IMR-90 (cell line): ENCODE measurements at regions not wholly inside any gene's neighbourhood (a gene's known extent, or its start where the extent isn't known, plus 50 kb on each side); places are given as distances from the start of the nearest gene placed in this dataset.

Experiments
- ATAC-seq: fragments of 200-7000 bp; cut with Tn5 transposase; 2 replicates; pipeline ENCODE4 v1.9.1; 2020; ENCODE audit warnings: low read depth, mild to moderate bottlenecking, moderate library complexity
- BruUV-seq: library from RNA; stranded (reverse); fragments of 400-500 nt; replicated peaks from 2 replicates; lab custom pipeline; 2021; lab: Mats Ljungman, UMichigan
- CTCF ChIA-PET: fragments of 300-600 bp; formaldehyde crosslinking; extraction: SDS; loops from one replicate; lab custom pipeline; 2021; ENCODE audit warnings: antibody characterized with exemption; lab: Yijun Ruan, JAX
- POLR2A ChIA-PET: fragments of 300-600 bp; sonication (Branson Sonifier 250); formaldehyde crosslinking; loops from one replicate; lab custom pipeline; 2022; ENCODE audit warnings: antibody characterized with exemption; ENCODE audit not compliant: unreplicated experiment; lab: Charles Lee
- DNase-seq: peaks from one replicate; pipeline ENCODE4 v3.0.0; 2013
- H2AFZ ChIP-seq: replicated peaks from 2 replicates; pipeline ENCODE3; 2013; ENCODE audit warnings: low read length, mild to moderate bottlenecking; ENCODE audit not compliant: poor library complexity
- H2AK5ac ChIP-seq: 2 replicates; pipeline ENCODE4 v1.6.1; 2013; ENCODE audit warnings: low read depth, low read length, inconsistent platforms
- H2AK9ac ChIP-seq: replicated peaks from 2 replicates; pipeline ENCODE3; 2013; ENCODE audit warnings: mild to moderate bottlenecking, low read depth, low read length, moderate library complexity; ENCODE audit not compliant: poor library complexity
- H2BK120ac ChIP-seq: 2 replicates; pipeline ENCODE4 v1.6.1; 2013; ENCODE audit warnings: low read depth, low read length, inconsistent platforms
- H2BK15ac ChIP-seq: 3 replicates; pipeline ENCODE4 v1.6.1; 2013; ENCODE audit warnings: low read depth, low read length, inconsistent platforms
- H2BK20ac ChIP-seq: 2 replicates; pipeline ENCODE4 v1.6.1; 2013; ENCODE audit warnings: low read depth, mild to moderate bottlenecking, inconsistent platforms, low read length, moderate library complexity
- H2BK5ac ChIP-seq: 2 replicates; pipeline ENCODE4 v1.6.1; 2013; ENCODE audit warnings: mild to moderate bottlenecking, low read depth, low read length, inconsistent platforms; ENCODE audit not compliant: poor library complexity, severe bottlenecking
- H3K14ac ChIP-seq: replicated peaks from 2 replicates; pipeline ENCODE4 v1.6.1; 2013; ENCODE audit warnings: low read depth, low read length, inconsistent platforms
- H3K18ac ChIP-seq: 2 replicates; pipeline ENCODE4 v1.6.1; 2013; ENCODE audit warnings: low read depth, low read length, control low read depth
- H3K23ac ChIP-seq: 2 replicates; pipeline ENCODE4 v1.6.1; 2013; ENCODE audit warnings: low read depth, low read length, inconsistent platforms
- H3K27ac ChIP-seq: 2 replicates; pipeline ENCODE4 v1.5.1; 2013; ENCODE audit warnings: mild to moderate bottlenecking, control low read depth, low read length; ENCODE audit not compliant: insufficient read depth
- H3K27me3 ChIP-seq: 2 replicates; pipeline ENCODE4 v1.6.1; 2013; ENCODE audit warnings: low read length; ENCODE audit not compliant: control insufficient read depth, insufficient read depth
- H3K36me3 ChIP-seq: 2 replicates; pipeline ENCODE4 v1.6.1; 2013; ENCODE audit warnings: low read length, mixed read lengths; ENCODE audit not compliant: control insufficient read depth, insufficient read depth
- H3K4ac ChIP-seq: 2 replicates; pipeline ENCODE4 v1.6.1; 2013; ENCODE audit warnings: low read depth, low read length, inconsistent platforms
- H3K4me1 ChIP-seq: 2 replicates; pipeline ENCODE4 v1.6.1; 2013; ENCODE audit warnings: low read length, mixed read lengths; ENCODE audit not compliant: control insufficient read depth, insufficient read depth
- H3K4me2 ChIP-seq: 2 replicates; pipeline ENCODE4 v1.6.1; 2013; ENCODE audit warnings: low read depth, mild to moderate bottlenecking, control low read depth, low read length, moderate library complexity
- H3K4me3 ChIP-seq: 2 replicates; pipeline ENCODE4 v1.5.1; 2013; ENCODE audit warnings: low read depth, mild to moderate bottlenecking, control low read depth, low read length, moderate library complexity; ENCODE audit not compliant: insufficient read depth
- H3K56ac ChIP-seq: 2 replicates; pipeline ENCODE4 v1.6.1; 2013; ENCODE audit warnings: low read length, inconsistent platforms; ENCODE audit not compliant: insufficient read depth; ENCODE audit errors: extremely low read depth
- H3K79me1 ChIP-seq, 2 experiments: 2 replicates each; pipeline ENCODE4 v1.6.1; 2013; ENCODE audit warnings: low read length in 2 of 2, inconsistent platforms in 1 of 2, low read depth in 1 of 2
- H3K9ac ChIP-seq: 2 replicates; pipeline ENCODE4 v1.6.1; 2013; ENCODE audit warnings: low read depth, low read length, control low read depth
- H3K9me1 ChIP-seq: 2 replicates; pipeline ENCODE4 v1.6.1; 2013; ENCODE audit warnings: low read length, inconsistent platforms; ENCODE audit not compliant: insufficient read depth
- H3K9me3 ChIP-seq: 2 replicates; pipeline ENCODE4 v1.6.1; 2013; ENCODE audit warnings: low read length; ENCODE audit not compliant: control insufficient read depth, insufficient read depth
- H4K20me1 ChIP-seq: 2 replicates; pipeline ENCODE4 v1.6.1; 2013; ENCODE audit warnings: low read length, inconsistent platforms; ENCODE audit not compliant: insufficient read depth
- H4K5ac ChIP-seq: 2 replicates; pipeline ENCODE4 v1.6.1; 2013; ENCODE audit warnings: mild to moderate bottlenecking, low read depth, low read length, control low read depth
- H4K8ac ChIP-seq, 2 experiments: 2 replicates each; pipeline ENCODE4 v1.6.1; 2013; ENCODE audit warnings: low read depth in 2 of 2, low read length in 2 of 2, control low read depth in 1 of 2, inconsistent platforms in 1 of 2
- H4K91ac ChIP-seq: 2 replicates; pipeline ENCODE4 v1.6.1; 2013; ENCODE audit warnings: low read depth, low read length, inconsistent platforms; ENCODE audit not compliant: insufficient read depth
- CEBPB ChIP-seq: IDR thresholded peaks from 2 replicates; pipeline ENCODE4 v1.6.1; 2012; ENCODE audit warnings: low read depth, low read length, improper control_type of control experiment
- FOS ChIP-seq: fragments of 150-350 bp; IDR thresholded peaks from 2 replicates; pipeline ENCODE4 v1.6.1; 2016; ENCODE audit warnings: low read depth, low read length
- RFX5 ChIP-seq: IDR thresholded peaks from 2 replicates; pipeline ENCODE4 v1.8.0; 2012; ENCODE audit warnings: low read depth, mild to moderate bottlenecking, low read length, moderate library complexity
- WGBS, 2 experiments: methylation state at CpG; one replicate each; pipeline versions ENCODE4 v1.1.5 to v1.1.7; 2013; ENCODE audit warnings: missing lambda C conversion rate in 2 of 2; ENCODE audit not compliant: insufficient read length in 1 of 2; ENCODE audit errors: extremely low coverage in 2 of 2; 5-methylcytosine and 5-hydroxymethylcytosine counted together
- dilution Hi-C: fragments of 300-500 bp; cut with HindIII; formaldehyde crosslinking; loops from one replicate; pipeline ENCODE4 v1.14.3; 2018; ENCODE audit warnings: low sequenced_read_pairs; ENCODE audit not compliant: unreplicated experiment
- in situ Hi-C: fragments of 300-500 bp; cut with MboI; formaldehyde crosslinking; loops from 3 replicates; pipeline ENCODE4 v1.14.3; 2019; ENCODE audit warnings: low sequenced_read_pairs, inconsistent platforms, mixed read lengths
- intact Hi-C: fragments of 100-400 bp; cut with micrococcal nuclease; formaldehyde crosslinking; loops from 2 replicates; pipeline ENCODE4 v1.10.0; 2022

DNA sequence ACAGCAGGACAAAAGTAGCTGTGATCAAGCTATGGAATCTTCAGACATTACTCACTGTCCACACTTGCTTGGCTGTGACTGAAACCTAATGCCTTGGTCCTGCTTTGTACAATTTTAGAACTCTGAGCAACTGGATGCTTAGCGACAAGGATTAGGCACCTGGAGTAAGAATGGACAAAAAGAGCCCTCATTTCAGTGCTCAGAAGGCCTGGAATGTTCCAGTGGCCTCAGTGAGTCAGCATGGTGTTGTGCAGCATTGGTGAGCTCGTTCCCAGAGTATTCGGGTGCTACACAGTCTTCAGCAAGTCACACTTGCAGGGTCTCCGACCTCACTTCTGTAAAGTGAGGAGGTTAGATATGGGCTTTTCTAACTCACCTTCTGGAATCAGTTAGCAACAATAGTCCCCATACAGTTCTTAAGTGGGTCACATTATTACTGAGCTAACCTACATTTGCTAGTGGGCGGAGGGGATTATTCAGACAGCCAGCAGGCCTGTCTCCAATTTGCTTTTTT is 108.0 kb upstream of the MDM1 start:
- Histone ChIP-seq H3K23ac (0 out of 2 replicates have a peak overlapping the region, but pooled peaks have one; percentile 4), H2AK9ac (peak overlapping the region; percentile 74), H2AK5ac (0 out of 2 replicates have a peak overlapping the region, but pooled peaks have one; percentile 3), H3K4ac (0 out of 2 replicates have a peak overlapping the region, but pooled peaks have one; percentile 43), H3K9me3 (peaks cover 4% of the 10 kb centered on the region; the same call in 1 of the 2 replicates), H2BK120ac (peak overlapping the region; percentile 27), H2BK5ac (peak overlapping the region; percentile 65), H3K79me1 (no peaks in the 10 kb centered on the region), H4K91ac (0 out of 2 replicates have a peak overlapping the region, but pooled peaks have one; percentile 35), H3K9ac (no peak overlapping the region), H4K20me1 (no peaks in the 10 kb centered on the region), H3K4me3 (no peak overlapping the region), H2BK15ac (peak overlapping the region; percentile 22; the same call in 1 of the 3 replicates), H3K18ac (no peak overlapping the region), H3K4me2 (peak overlapping the region; percentile 6; the same call in 1 of the 2 replicates), H3K4me1 (peaks cover 4% of the 10 kb centered on the region), H3K36me3 (no peaks in the 10 kb centered on the region), H4K5ac (no peak overlapping the region), H3K27me3 (no peaks in the 10 kb centered on the region), H3K56ac (no peak overlapping the region), H2BK20ac (peak overlapping the region; percentile 65), H3K14ac (peak overlapping the region; percentile 10; the same call in 1 of the 2 replicates), H2AFZ (peak overlapping the region; percentile 78), H4K8ac (peak overlapping the region in 1 of 2 experiments; percentile 65; a peak in 2 of 4 replicates), H3K9me1 (peaks cover 6% of the 10 kb centered on the region), H3K27ac (no peak overlapping the region)
- dilution Hi-C loops = no loop called here
- BruUV-seq = no TSS peak
- WGBS, 2 experiments = no CpG with 5 or more reads among the region's 5 CpGs
- 0 out of 2 replicates have a peak, but pooled peaks have one; percentile 19 for TF ChIP-seq CEBPB
- TF ChIP-seq RFX5 = no peak
- TF ChIP-seq FOS = peak; percentile 15; the same call in 1 of the 2 replicates
- ATAC-seq (peak; percentile 90), DNase-seq (peak; percentile 70)
- intact Hi-C loops = no loop called here
- ChIA-PET POLR2A (no interaction called here), CTCF (interaction anchor here (0.5 to 0.6 kb wide), 2 partner anchors 11 to 17 kb away, joined by 3 read pairs; no protein-coding TSS in a partner anchor)
- in situ Hi-C loops = no loop called here
